Nephron (organoid): ENCODE measurements at regions not wholly inside any gene's neighbourhood (a gene's known extent, or its start where the extent isn't known, plus 50 kb on each side); places are given as distances from the start of the nearest gene placed in this dataset.

Experiments
- H3K27ac Mint-ChIP-seq, 3 experiments: 2 replicates each; pipeline ENCODE4 v1.8.0; 2020; ENCODE audit warnings: mixed read lengths in 3 of 3, mild to moderate bottlenecking in 2 of 3, moderate library complexity in 1 of 3
- H3K27me3 Mint-ChIP-seq: 2 replicates; pipeline ENCODE4 v1.8.0; 2021; ENCODE audit warnings: low read depth, mild to moderate bottlenecking, moderate library complexity, mixed read lengths
- H3K36me3 Mint-ChIP-seq: 2 replicates; pipeline ENCODE4 v1.8.0; 2020; ENCODE audit warnings: low read depth, mixed read lengths
- H3K4me1 Mint-ChIP-seq: 2 replicates; pipeline ENCODE4 v1.8.0; 2020; ENCODE audit warnings: mixed read lengths
- H3K4me3 Mint-ChIP-seq, 3 experiments: 2 replicates each; pipeline ENCODE4 v1.8.0; 2020; ENCODE audit warnings: mild to moderate bottlenecking in 3 of 3, mixed read lengths in 3 of 3, moderate library complexity in 2 of 3
- H3K9me3 Mint-ChIP-seq: 2 replicates; pipeline ENCODE4 v1.8.0; 2020; ENCODE audit warnings: mixed read lengths
- CTCF ChIP-seq, 3 experiments: fragments of 200-600 bp; sonication (generic); IDR thresholded peaks; one replicate each; pipeline ENCODE4 v1.5.0; 2021; ENCODE audit warnings: antibody characterized with exemption in 3 of 3; ENCODE audit not compliant: unreplicated experiment in 3 of 3

- H3K36me3 Mint-ChIP-seq: no peaks in the 10 kb centered on the region
- no peak overlapping the region for H3K27ac Mint-ChIP-seq
- H3K4me1 Mint-ChIP-seq: no peaks in the 10 kb centered on the region
- no peak overlapping the region for H3K4me3 Mint-ChIP-seq
- H3K9me3 Mint-ChIP-seq: peaks cover 2% of the 10 kb centered on the region
- TF ChIP-seq CTCF (IDR thresholded peaks at IDR 0.05; ENCODE audit: unreplicated experiment in 3 of 3): no peak
- H3K27me3 Mint-ChIP-seq: peaks cover 31% of the 10 kb centered on the region
These were observed 131.1 kb upstream of the VRK1 start for GRCh38 chr14:96666088-96666487.

DNA sequence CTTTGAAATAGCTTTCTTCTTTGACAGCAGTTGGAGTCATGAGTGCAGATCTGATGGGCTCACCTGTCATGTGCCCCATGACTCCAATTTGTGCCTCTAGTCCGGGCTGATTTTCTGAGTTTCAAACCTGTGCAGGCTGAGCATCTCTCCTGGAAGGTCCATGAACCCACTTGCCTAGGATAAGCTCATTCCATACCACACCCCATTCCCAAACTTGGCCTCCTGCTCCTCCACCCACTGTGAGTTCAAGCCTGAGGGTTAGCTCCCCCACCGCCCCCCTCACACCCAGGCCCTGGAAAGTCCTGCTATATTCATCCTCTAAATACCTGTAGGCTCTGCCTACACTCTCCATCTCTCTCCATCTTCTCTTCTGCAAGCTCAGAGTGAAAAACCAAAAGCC lies 126.8 kb upstream of the VRK1 start:
- Mint-ChIP-seq H3K4me3 (no peak overlapping the region), H3K27ac (no peak overlapping the region), H3K36me3 (no peaks in the 10 kb centered on the region), H3K9me3 (peaks cover 2% of the 10 kb centered on the region), H3K4me1 (no peaks in the 10 kb centered on the region), H3K27me3 (peaks cover 33% of the 10 kb centered on the region)
- no peak for TF ChIP-seq CTCF (IDR thresholded peaks at IDR 0.05; ENCODE audit: unreplicated experiment in 3 of 3)

- peaks cover 2% of the 10 kb centered on the region for H3K4me1 Mint-ChIP-seq
- no peak for TF ChIP-seq CTCF (IDR thresholded peaks at IDR 0.05; ENCODE audit: unreplicated experiment in 3 of 3)
- no peak overlapping the region for H3K4me3 Mint-ChIP-seq
- H3K36me3 Mint-ChIP-seq: no peaks in the 10 kb centered on the region
- H3K27me3 Mint-ChIP-seq: peaks cover 25% of the 10 kb centered on the region
- no peak overlapping the region for H3K27ac Mint-ChIP-seq
- no peaks in the 10 kb centered on the region for H3K9me3 Mint-ChIP-seq
These were observed 126.0 kb upstream of the VRK1 start for GRCh38 chr14:96671218-96671617.

DNA sequence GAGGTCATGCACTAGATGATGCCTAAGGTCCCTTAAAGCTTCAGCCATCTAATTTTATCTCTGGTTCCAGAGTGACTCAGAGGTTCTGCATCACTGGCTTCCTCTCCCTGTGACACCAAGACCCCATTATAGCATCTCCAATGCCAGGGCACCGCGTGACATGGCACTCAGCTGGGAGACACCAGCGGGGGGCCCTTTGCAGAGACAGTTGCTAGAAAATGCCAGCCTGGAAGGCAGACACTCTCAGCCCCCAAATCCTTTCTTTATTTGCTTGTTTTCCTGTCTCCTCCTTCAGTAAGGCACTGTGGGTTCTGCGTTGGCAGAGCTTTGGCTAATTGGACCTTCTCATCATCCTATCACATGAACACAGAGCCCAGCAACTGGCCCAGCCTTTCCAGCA lies 123.5 kb upstream of the VRK1 start:
- H3K4me1 Mint-ChIP-seq: peaks cover 15% of the 10 kb centered on the region
- TF ChIP-seq CTCF (IDR thresholded peaks at IDR 0.05; ENCODE audit: unreplicated experiment in 3 of 3): no peak
- H3K27me3 Mint-ChIP-seq: peaks cover 20% of the 10 kb centered on the region
- H3K27ac Mint-ChIP-seq: no peak overlapping the region
- peaks cover 2% of the 10 kb centered on the region for H3K9me3 Mint-ChIP-seq
- H3K4me3 Mint-ChIP-seq: no peak overlapping the region
- H3K36me3 Mint-ChIP-seq: no peaks in the 10 kb centered on the region

GRCh38 chr14:96674121-96674520 lies 123.1 kb upstream of the VRK1 start:
- peaks cover 15% of the 10 kb centered on the region for H3K4me1 Mint-ChIP-seq
- H3K9me3 Mint-ChIP-seq: peaks cover 2% of the 10 kb centered on the region
- H3K27me3 Mint-ChIP-seq: peaks cover 20% of the 10 kb centered on the region
- no peaks in the 10 kb centered on the region for H3K36me3 Mint-ChIP-seq
- no peak overlapping the region for H3K27ac Mint-ChIP-seq
- H3K4me3 Mint-ChIP-seq: no peak overlapping the region
- TF ChIP-seq CTCF (IDR thresholded peaks at IDR 0.05; ENCODE audit: unreplicated experiment in 3 of 3): no peak

GRCh38 chr14:96676166-96676565 lies 121.0 kb upstream of the VRK1 start:
- Mint-ChIP-seq H3K36me3 (no peaks in the 10 kb centered on the region), H3K4me1 (peaks cover 15% of the 10 kb centered on the region), H3K27ac (no peak overlapping the region), H3K4me3 (no peak overlapping the region), H3K27me3 (peaks cover 18% of the 10 kb centered on the region), H3K9me3 (peaks cover 2% of the 10 kb centered on the region)
- TF ChIP-seq CTCF (IDR thresholded peaks at IDR 0.05; ENCODE audit: unreplicated experiment in 3 of 3): no peak
